SK-N-SH treated with all-trans-retinoic acid at 6 μM for 48 hours (cell line): ENCODE measurements at regions not wholly inside any gene's neighbourhood (a gene's known extent, or its start where the extent isn't known, plus 50 kb on each side); places are given as distances from the start of the nearest gene placed in this dataset.
"Not testable (repeated sequence)": the region's sequence is repeated elsewhere in the genome, so short reads cannot be mapped to it uniquely, and the experiment has no call there.

Experiments used
- ATAC-seq: fragments of 200-7000 bp; cut with Tn5 transposase; 3 replicates; pipeline ENCODE4 v1.9.1; 2020; ENCODE audit warnings: mild to moderate bottlenecking, moderate library complexity
- ARNTL ChIP-seq: fragments of 450-650 bp; formaldehyde crosslinking; IDR thresholded peaks from 2 replicates; pipeline ENCODE4 v1.5.0; 2020; ENCODE audit warnings: low read depth, mild to moderate bottlenecking, moderate library complexity, borderline replicate concordance
- BACH2 ChIP-seq: fragments of 250-450 bp; sonication (Bioruptor Pico); IDR thresholded peaks from 2 replicates; pipeline ENCODE4 v1.9.0; 2021; ENCODE audit warnings: mild to moderate bottlenecking, borderline replicate concordance
- CSDC2 ChIP-seq: fragments of 250-450 bp; sonication (Bioruptor Pico); IDR thresholded peaks from 2 replicates; pipeline ENCODE4 v1.5.0; 2020; ENCODE audit warnings: mild to moderate bottlenecking, moderate library complexity
- ESRRG ChIP-seq: fragments of 250-450 bp; sonication (Bioruptor Pico); IDR thresholded peaks from 2 replicates; pipeline ENCODE4 v1.6.1; 2021; ENCODE audit warnings: mild to moderate bottlenecking
- ISL1 ChIP-seq: fragments of 250-450 bp; sonication (Bioruptor Pico); IDR thresholded peaks from 2 replicates; pipeline ENCODE4 v2.1.2; 2022; ENCODE audit warnings: mild to moderate bottlenecking, moderate library complexity
- PPARA ChIP-seq: fragments of 250-450 bp; sonication (Bioruptor Pico); IDR thresholded peaks from 2 replicates; pipeline ENCODE4 v1.5.0; 2020; ENCODE audit warnings: mild to moderate bottlenecking, borderline replicate concordance
- RARB ChIP-seq: fragments of 250-450 bp; sonication (Bioruptor Pico); IDR thresholded peaks from 2 replicates; pipeline ENCODE4 v1.8.0; 2021; ENCODE audit warnings: mild to moderate bottlenecking, moderate library complexity
- TCF4 ChIP-seq: fragments of 250-450 bp; sonication (Bioruptor Pico); IDR thresholded peaks from 2 replicates; pipeline ENCODE4 v1.8.0; 2021; ENCODE audit warnings: mild to moderate bottlenecking, moderate library complexity, borderline replicate concordance
- TOX ChIP-seq: fragments of 250-450 bp; sonication (Bioruptor Pico); IDR thresholded peaks from 2 replicates; pipeline ENCODE4 v1.8.0; 2021; ENCODE audit warnings: mild to moderate bottlenecking, moderate library complexity, borderline replicate concordance
- ZFP3 ChIP-seq: fragments of 250-450 bp; sonication (Bioruptor Pico); IDR thresholded peaks from 2 replicates; pipeline ENCODE4 v1.5.0; 2020; ENCODE audit warnings: mild to moderate bottlenecking, moderate library complexity
- ZNF565 ChIP-seq: fragments of 450-650 bp; formaldehyde crosslinking; conservative IDR thresholded peaks from 2 replicates; pipeline ENCODE4 v1.5.0; 2020; ENCODE audit warnings: low read depth, mild to moderate bottlenecking, moderate library complexity
- ZNF70 ChIP-seq: fragments of 450-650 bp; formaldehyde crosslinking; IDR thresholded peaks from 2 replicates; pipeline ENCODE4 v1.5.0; 2020; ENCODE audit warnings: mild to moderate bottlenecking, moderate library complexity
- ZNF8 ChIP-seq: fragments of 450-650 bp; formaldehyde crosslinking; IDR thresholded peaks from 2 replicates; pipeline ENCODE4 v1.5.0; 2020; ENCODE audit warnings: mild to moderate bottlenecking, moderate library complexity
- TF ChIP-seq, protein P1 (sequence below): fragments of 250-450 bp; sonication (Bioruptor Pico); IDR thresholded peaks from 2 replicates; pipeline ENCODE4 v1.5.0; 2020; ENCODE audit warnings: mild to moderate bottlenecking, moderate library complexity
- TF ChIP-seq, protein P2 (sequence below): fragments of 250-450 bp; sonication (Bioruptor Pico); IDR thresholded peaks from 2 replicates; pipeline ENCODE4 v1.8.0; 2021; ENCODE audit warnings: low read depth, mild to moderate bottlenecking, moderate library complexity, borderline replicate concordance

DNA sequence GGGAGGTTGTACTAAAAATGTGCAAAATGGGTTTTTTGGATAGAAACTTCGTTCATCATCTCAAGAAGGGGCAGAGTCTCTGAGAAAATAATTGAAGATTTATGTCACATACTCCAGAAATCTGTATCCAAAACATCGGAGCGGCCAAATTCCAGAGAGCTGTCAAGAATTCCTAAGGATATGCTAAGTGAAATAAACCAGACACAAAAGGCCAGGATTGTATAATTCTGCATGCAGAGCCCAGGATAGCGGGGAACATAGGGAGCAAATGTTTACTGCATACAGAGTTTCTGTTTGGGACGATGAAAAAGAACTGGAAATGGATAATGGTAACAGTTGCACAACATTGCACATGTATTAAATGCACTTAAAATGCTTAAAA lies 224.2 kb upstream of the AUTS2 start (continued):
- TF ChIP-seq, protein P1, sequence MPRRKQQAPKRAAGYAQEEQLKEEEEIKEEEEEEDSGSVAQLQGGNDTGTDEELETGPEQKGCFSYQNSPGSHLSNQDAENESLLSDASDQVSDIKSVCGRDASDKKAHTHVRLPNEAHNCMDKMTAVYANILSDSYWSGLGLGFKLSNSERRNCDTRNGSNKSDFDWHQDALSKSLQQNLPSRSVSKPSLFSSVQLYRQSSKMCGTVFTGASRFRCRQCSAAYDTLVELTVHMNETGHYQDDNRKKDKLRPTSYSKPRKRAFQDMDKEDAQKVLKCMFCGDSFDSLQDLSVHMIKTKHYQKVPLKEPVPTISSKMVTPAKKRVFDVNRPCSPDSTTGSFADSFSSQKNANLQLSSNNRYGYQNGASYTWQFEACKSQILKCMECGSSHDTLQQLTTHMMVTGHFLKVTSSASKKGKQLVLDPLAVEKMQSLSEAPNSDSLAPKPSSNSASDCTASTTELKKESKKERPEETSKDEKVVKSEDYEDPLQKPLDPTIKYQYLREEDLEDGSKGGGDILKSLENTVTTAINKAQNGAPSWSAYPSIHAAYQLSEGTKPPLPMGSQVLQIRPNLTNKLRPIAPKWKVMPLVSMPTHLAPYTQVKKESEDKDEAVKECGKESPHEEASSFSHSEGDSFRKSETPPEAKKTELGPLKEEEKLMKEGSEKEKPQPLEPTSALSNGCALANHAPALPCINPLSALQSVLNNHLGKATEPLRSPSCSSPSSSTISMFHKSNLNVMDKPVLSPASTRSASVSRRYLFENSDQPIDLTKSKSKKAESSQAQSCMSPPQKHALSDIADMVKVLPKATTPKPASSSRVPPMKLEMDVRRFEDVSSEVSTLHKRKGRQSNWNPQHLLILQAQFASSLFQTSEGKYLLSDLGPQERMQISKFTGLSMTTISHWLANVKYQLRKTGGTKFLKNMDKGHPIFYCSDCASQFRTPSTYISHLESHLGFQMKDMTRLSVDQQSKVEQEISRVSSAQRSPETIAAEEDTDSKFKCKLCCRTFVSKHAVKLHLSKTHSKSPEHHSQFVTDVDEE (CRISPR knock-in tag) = peak; percentile 71; the same call in 1 of the 2 replicates
- TF ChIP-seq TCF4 (CRISPR knock-in tag) = peak; percentile 69
- no peak for TF ChIP-seq ZFP3 (CRISPR knock-in tag)
- TF ChIP-seq, protein P2, sequence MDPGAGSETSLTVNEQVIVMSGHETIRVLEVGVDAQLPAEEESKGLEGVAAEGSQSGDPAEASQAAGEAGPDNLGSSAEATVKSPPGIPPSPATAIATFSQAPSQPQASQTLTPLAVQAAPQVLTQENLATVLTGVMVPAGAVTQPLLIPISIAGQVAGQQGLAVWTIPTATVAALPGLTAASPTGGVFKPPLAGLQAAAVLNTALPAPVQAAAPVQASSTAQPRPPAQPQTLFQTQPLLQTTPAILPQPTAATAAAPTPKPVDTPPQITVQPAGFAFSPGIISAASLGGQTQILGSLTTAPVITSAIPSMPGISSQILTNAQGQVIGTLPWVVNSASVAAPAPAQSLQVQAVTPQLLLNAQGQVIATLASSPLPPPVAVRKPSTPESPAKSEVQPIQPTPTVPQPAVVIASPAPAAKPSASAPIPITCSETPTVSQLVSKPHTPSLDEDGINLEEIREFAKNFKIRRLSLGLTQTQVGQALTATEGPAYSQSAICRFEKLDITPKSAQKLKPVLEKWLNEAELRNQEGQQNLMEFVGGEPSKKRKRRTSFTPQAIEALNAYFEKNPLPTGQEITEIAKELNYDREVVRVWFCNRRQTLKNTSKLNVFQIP (CRISPR knock-in tag) = no peak
- peak; percentile 86 for TF ChIP-seq ISL1 (CRISPR knock-in tag)

DNA sequence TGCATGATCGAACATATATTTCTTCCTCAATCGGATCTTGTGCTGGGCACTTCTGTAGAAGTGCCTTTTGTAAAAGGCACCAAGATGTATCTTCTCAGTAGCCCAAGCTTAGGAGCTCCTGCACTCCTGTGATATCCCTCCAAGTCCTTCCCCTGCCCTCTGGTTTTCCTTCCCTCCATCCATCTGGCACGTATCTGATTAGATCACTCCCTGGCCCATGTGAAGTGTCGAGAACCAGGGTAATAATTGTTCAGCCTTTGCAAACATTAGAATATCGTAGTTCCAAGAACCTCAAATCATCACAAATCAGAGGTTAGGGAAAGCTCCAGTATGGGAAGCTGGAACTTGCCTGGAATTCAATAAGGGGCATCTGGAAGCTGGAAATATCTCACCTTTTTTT lies 221.1 kb upstream of the AUTS2 start:
- TF ChIP-seq ARNTL (CRISPR knock-in tag) (no peak), BACH2 (no peak), ZFP3 (CRISPR knock-in tag) (no peak)
- ATAC-seq = no peak

DNA sequence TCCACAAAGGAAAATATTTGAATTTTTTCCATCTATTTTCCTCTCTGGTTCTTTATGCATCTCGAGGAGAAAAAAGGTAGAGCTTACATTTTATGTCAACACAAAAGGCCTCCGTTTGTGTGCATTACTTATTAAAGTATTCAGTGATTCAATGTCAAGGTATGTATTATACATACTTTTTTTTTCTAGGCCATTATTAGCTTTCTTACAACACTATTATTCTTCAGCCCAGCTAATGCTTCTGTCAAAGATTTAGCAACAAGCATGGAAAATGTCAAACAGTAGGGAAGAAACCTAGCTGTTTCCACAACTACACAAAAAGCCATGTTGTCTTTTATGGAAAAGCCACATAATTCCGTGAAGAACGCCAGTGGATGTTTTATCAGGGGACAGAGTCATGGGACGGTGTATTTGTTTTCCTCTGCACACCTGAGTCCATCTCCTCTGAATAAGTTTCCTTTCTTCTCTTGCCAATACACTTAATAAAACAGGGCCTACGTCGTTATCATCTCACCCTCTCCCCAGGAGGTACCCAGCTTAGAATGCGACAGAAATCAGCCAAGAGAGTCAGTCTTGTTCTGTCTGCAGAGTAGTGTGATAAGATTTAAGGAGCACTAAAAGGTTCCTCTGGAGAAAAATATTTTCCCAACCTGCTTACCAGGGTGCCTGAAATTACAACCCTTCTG lies 209.7 kb upstream of the AUTS2 start:
- ATAC-seq = peak; percentile 39
- no peak for TF ChIP-seq RARB (CRISPR knock-in tag)
- TF ChIP-seq ISL1 (CRISPR knock-in tag) = peak; percentile 60
- TF ChIP-seq ESRRG (CRISPR knock-in tag) = no peak

DNA sequence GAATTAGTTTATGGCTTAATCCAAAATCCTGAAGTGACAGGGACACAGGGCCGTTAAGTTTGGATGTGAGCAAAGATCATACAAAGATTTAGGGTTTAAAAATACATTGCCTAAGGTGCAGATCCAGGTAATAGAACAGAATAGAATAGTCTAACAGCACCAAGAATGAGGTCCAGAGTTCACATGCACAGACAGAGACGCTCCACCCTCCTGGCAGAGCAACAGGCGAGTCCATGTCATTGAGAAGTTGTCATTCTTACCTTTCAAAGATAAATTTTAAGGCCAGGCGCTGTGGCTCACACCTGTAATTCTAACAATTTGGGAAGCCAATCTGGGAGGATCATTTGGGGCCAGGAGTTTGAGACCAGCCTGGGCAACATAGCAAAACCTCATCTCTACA lies 209.1 kb upstream of the AUTS2 start:
- no peak for ATAC-seq
- no peak for TF ChIP-seq TOX
- TF ChIP-seq, protein P1 (CRISPR knock-in tag) = no peak
- no peak for TF ChIP-seq PPARA
- TF ChIP-seq ZNF70 (CRISPR knock-in tag) = no peak
- no peak for TF ChIP-seq RARB (CRISPR knock-in tag)
- TF ChIP-seq CSDC2 (CRISPR knock-in tag) = no peak
- no peak for TF ChIP-seq BACH2

DNA sequence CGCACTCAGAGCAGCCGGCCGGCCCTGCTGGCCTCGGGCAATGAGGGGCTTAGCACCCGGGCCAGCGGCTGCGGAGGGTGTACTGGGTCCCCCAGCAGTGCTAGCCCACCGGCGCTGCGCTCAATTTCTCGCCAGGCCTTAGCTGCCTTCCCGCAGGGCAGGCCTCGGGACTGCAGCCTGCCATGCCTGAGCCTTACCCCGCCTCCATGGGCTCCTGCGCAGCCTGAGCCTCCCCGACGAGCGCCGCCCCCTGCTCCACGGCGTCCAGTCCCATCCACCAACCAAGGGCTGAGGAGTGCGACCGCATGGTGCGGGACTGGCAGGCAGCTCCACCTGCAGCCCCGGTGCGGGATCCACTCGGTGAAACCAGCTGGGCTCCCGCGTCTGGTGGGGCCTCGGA lies 204.4 kb upstream of the AUTS2 start:
- ATAC-seq = not testable (repeated sequence)

DNA sequence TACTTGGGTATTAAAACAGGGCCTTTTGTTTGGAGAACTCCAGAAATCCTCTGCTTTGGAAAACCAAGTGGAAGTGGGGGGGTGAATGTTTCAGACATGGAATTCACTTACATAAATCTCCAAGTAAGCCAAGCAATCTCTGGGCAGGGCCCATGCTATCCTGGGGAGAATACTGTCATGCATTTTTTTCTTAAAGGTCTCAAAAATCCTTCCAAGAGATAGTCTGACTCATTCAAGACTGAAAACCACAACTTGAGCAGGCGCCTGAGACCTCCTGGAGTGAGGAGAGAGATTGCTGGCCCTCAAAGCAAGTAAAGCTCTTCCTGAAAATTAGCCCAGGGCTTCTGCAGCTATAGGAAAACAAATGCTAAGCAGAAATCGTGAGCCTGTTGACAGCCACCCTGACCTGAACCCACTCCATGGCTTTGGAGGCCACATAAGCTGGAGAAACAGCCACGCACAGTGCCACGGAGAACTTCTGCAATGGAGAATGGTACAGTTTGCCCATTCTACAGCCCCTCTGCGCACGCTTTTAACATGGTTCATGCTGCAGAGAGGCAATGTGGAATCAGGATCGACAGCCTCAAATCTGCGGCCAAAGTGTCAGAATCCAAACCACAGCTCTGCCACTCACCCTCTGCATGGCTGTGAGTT lies 203.1 kb upstream of the AUTS2 start:
- TF ChIP-seq ISL1 (CRISPR knock-in tag) (0 out of 2 replicates have a peak, but pooled peaks have one; percentile 9), ZNF8 (CRISPR knock-in tag) (no peak)

DNA sequence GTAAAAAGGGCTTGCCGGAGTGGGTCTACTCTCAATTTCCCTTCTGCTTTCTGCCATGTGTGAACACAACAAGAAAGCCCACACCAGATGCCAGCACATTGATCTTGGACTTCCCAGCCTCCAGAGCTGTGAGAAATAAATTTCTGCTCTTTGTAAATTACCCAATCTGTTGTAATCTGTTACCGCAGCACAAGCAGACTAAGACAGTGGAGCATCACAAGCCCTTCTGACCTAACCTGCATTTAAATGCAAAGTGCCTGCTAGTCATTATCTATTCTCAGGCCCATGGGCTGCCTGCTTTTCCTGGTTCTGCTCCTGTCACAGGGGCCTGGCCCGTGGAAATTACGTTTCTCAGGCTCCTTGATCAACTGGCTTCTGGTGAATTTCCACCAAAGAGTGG lies 199.3 kb upstream of the AUTS2 start:
- no peak for TF ChIP-seq ZNF565 (CRISPR knock-in tag)
- ATAC-seq = no peak

More for the DNA sequence above, 203.1 kb upstream of the AUTS2 start:
- ATAC-seq = peak; percentile 96
